ENCODE measurements at regions not wholly inside any gene's neighbourhood (a gene's known extent, or its start where the extent isn't known, plus 50 kb on each side); places are given as distances from the start of the nearest gene placed in this dataset.

DNA sequence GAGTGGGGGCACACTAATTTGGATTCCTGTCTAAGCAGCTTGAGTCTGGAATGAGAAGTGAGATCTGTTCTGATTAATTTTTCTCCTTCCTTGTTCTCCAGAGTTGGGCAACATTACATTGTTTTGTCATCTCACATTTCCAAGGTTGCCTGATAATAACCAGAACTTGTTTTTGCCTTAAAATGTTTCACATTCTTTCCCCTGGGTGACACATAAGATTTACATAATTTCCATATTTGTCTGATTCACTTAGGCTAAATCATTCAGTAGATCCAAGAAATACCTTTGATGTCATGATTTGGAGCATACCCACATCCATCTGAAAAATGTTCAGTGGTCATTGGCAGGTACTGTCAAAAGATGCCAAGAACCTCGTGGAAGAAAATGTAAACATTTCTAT lies 60.3 kb downstream of the XCL2 start:
- Histone ChIP-seq H3K4me3 (no peak overlapping the region), H3K4me1 (ENCODE audit: control insufficient read depth in 1 of 2, low read depth in 2 of 2) (peaks cover 12 to 24% of the 10 kb centered on the region in 2 donors), H3K9me3 (no peaks in the 10 kb centered on the region), H3K27ac (no peak overlapping the region), H3K36me3 (no peaks in the 10 kb centered on the region), H3K27me3 (replicated peaks; ENCODE audit: insufficient read depth) (no peaks in the 10 kb centered on the region)
- TF ChIP-seq, protein P1, sequence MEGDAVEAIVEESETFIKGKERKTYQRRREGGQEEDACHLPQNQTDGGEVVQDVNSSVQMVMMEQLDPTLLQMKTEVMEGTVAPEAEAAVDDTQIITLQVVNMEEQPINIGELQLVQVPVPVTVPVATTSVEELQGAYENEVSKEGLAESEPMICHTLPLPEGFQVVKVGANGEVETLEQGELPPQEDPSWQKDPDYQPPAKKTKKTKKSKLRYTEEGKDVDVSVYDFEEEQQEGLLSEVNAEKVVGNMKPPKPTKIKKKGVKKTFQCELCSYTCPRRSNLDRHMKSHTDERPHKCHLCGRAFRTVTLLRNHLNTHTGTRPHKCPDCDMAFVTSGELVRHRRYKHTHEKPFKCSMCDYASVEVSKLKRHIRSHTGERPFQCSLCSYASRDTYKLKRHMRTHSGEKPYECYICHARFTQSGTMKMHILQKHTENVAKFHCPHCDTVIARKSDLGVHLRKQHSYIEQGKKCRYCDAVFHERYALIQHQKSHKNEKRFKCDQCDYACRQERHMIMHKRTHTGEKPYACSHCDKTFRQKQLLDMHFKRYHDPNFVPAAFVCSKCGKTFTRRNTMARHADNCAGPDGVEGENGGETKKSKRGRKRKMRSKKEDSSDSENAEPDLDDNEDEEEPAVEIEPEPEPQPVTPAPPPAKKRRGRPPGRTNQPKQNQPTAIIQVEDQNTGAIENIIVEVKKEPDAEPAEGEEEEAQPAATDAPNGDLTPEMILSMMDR (IDR thresholded peaks at IDR 0.05): no peak
- no peak for ATAC-seq (ENCODE audit: insufficient number of reproducible peaks, low FRiP score, low read depth)
- no peak for DNase-seq (ENCODE audit: low spot score)

GRCh38 chr1:168482106-168482505 lies 61.7 kb downstream of the XCL2 start:
- peak overlapping the region in 1 of 2 donors; percentile 24 for H3K27ac ChIP-seq
- DNase-seq (ENCODE audit: low spot score): no peak
- H3K9me3 ChIP-seq: no peaks in the 10 kb centered on the region
- no peaks in the 10 kb centered on the region for H3K36me3 ChIP-seq
- no peaks in the 10 kb centered on the region for H3K27me3 ChIP-seq (replicated peaks; ENCODE audit: insufficient read depth)
- H3K4me3 ChIP-seq: no peak overlapping the region
- TF ChIP-seq, protein P1 (IDR thresholded peaks at IDR 0.05): no peak
- ATAC-seq (ENCODE audit: insufficient number of reproducible peaks, low FRiP score, low read depth): no peak
- peaks cover 8 to 24% of the 10 kb centered on the region in 2 donors for H3K4me1 ChIP-seq (ENCODE audit: control insufficient read depth in 1 of 2, low read depth in 2 of 2)

GRCh38 chr1:168481586-168481985 lies 62.2 kb downstream of the XCL2 start:
- DNase-seq (ENCODE audit: low spot score) (no peak), ATAC-seq (ENCODE audit: insufficient number of reproducible peaks, low FRiP score, low read depth) (no peak)
- Histone ChIP-seq H3K27ac (no peak overlapping the region), H3K4me3 (no peak overlapping the region), H3K36me3 (no peaks in the 10 kb centered on the region), H3K9me3 (no peaks in the 10 kb centered on the region), H3K27me3 (replicated peaks; ENCODE audit: insufficient read depth) (no peaks in the 10 kb centered on the region), H3K4me1 (ENCODE audit: control insufficient read depth in 1 of 2, low read depth in 2 of 2) (peaks cover 8 to 24% of the 10 kb centered on the region in 2 donors)
- TF ChIP-seq, protein P1 (IDR thresholded peaks at IDR 0.05): no peak

GRCh38 chr1:168480997-168481396 lies 62.8 kb downstream of the XCL2 start:
- no peaks in the 10 kb centered on the region for H3K27me3 ChIP-seq (replicated peaks; ENCODE audit: insufficient read depth)
- H3K9me3 ChIP-seq: no peaks in the 10 kb centered on the region
- H3K36me3 ChIP-seq: no peaks in the 10 kb centered on the region
- ATAC-seq (ENCODE audit: insufficient number of reproducible peaks, low FRiP score, low read depth): no peak
- no peak overlapping the region for H3K4me3 ChIP-seq
- H3K4me1 ChIP-seq (ENCODE audit: control insufficient read depth in 1 of 2, low read depth in 2 of 2): peaks cover 8 to 24% of the 10 kb centered on the region in 2 donors
- TF ChIP-seq, protein P1 (IDR thresholded peaks at IDR 0.05): no peak
- H3K27ac ChIP-seq: no peak overlapping the region
- no peak for DNase-seq (ENCODE audit: low spot score)

- Histone ChIP-seq H3K9me3 (no peaks in the 10 kb centered on the region), H3K27me3 (replicated peaks; ENCODE audit: insufficient read depth) (no peaks in the 10 kb centered on the region), H3K4me3 (no peak overlapping the region), H3K36me3 (no peaks in the 10 kb centered on the region), H3K27ac (no peak overlapping the region), H3K4me1 (ENCODE audit: control insufficient read depth in 1 of 2, low read depth in 2 of 2) (peaks cover under 1 to 2% of the 10 kb centered on the region in 2 donors)
- DNase-seq (ENCODE audit: low spot score) (no peak), ATAC-seq (ENCODE audit: insufficient number of reproducible peaks, low FRiP score, low read depth) (no peak)
- TF ChIP-seq, protein P1 (IDR thresholded peaks at IDR 0.05): no peak
These were observed 66.0 kb downstream of the XCL2 start for GRCh38 chr1:168477792-168478191.
